ENCODE measurements at regions not wholly inside any gene's neighbourhood (a gene's known extent, or its start where the extent isn't known, plus 50 kb on each side); places are given as distances from the start of the nearest gene placed in this dataset.

GRCh38 chr2:4219101-4219500 lies 515.7 kb downstream of the DCDC2C start:
- no peak for TF ChIP-seq CTCF (IDR thresholded peaks at IDR 0.05)
- TF ChIP-seq POLR2A (IDR thresholded peaks at IDR 0.05) = no peak

Data from lower leg skin (tissue), 3 donors.